Hematopoietic multipotent progenitor cell treated with erythropoietin and hydrocortisone succinate and interleukin-3 and kit ligand, for 8 days (in vitro differentiated cells): ENCODE measurements at regions not wholly inside any gene's neighbourhood (a gene's known extent, or its start where the extent isn't known, plus 50 kb on each side); places are given as distances from the start of the nearest gene placed in this dataset.
A peak's percentile ranks its signal among the peaks of the same experiment; 100 is the strongest.

Experiments
- DNase-seq: peaks from one replicate; pipeline ENCODE4 v3.0.0-alpha.2; 2015

DNA sequence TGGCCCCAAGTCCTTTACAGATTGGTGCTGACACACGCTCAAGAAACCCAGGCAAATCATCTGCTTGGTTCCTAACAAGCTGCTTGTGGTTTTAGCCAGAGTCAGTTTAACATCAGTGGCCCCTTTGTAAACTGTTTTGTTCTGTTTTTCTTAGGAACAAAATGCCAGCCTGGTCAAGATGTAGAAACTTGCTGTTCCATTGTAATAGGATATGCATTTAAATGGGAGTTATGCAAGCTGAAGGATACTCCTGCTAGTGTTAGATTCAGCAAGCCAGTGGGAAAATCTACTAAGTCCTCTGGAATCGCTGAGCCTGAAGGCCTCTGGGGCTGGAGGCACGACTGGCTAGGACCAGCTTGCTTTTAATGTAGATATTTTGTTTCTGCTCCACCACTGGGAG is 391.1 kb downstream of the TLE4 start:
- DNase-seq, result no peak

DNA sequence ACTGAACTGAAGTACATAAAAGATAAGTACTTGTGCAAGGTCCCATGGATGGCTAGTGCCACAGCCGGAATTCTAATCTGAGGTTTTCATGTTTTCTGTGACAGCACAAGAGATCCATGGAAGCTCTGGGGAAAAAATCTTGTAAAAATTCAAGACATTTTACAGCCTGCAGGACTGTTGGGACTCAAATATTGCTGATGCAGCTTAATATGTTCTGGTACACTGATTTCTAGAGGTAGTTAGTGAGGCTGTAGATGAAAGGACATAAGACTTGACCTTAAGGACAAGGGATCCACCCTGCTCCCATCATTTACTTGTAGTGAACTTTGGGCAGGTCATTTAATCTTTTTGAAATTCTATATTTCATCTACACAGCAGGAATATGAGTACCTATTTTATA is 390.4 kb downstream of the TLE4 start:
- no peak for DNase-seq

DNA sequence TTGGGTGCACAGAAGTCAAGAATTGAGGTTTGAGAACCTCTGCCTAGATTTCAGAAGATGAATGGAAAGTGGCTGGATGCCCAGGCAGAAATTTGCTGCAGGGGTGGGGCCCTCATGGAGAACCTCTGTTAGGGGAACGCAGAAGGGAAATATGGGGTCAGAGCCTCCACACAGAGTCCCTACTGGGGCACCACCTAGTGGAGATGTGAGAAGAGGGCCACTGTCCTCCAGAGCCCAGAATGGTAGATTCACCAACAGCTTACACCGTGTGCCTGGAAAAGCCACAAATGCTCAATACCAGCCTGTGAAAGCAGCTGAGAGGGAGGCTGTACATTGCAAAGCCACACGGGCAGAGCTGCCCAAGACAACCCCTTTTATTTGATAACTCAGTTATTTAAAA is 383.5 kb downstream of the TLE4 start:
- peak; percentile 1 for DNase-seq

DNA sequence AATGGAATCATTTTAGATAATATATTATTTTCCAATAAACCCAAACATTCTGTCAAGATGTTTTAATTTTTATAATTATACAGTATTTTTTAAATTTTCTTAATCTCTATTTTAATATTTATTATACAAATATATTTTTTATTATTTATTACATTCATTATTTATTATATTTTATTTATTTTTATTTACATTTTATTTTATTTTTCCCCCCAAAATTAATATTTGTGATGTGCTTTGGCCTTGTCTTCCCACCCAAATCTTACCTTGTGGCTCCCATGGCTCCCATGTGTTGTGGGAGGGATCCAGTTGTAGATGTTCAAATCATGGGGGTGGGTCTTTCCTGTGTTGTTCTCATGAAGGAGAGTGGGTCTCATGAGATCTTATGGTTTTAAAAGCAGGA is 382.1 kb downstream of the TLE4 start:
- no peak for DNase-seq

DNA sequence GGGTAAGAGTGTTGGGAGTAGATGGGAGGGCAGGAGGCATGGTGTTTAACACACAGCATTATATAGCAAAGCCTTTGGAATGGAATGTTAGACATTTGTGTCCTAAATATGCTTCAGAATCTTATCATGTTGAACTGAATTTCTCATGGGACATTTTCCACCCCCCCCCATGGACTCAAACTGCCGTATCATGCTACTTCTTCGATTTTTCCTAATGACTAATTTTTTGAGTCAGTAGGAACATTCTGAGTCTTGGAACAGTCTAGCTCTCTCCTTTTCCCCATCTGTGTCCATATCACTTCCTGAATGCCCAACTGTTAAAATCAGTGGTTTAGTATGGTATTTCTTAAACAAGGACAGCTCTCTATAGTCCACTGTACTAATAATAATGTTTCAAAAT is 380.6 kb downstream of the TLE4 start:
- no peak for DNase-seq

DNA sequence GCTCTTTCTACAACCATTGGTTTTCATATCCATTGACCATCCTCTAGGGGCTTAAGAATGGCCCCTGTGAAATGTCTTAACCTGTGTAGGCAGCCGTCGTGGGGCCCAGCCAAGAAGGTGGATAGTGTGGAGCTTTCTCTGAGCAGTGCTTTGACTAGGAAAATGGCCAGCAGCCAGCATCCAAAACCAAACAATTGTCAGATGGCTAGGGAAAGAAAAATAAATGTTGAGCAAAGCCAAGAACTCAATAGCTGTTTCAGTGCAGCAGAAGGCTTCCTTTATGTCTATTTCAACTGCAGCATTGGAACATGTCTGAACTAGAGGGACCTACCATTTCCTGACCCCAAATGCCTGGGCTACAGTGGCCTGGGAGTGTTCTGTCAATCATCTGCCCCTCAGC is 374.9 kb downstream of the TLE4 start:
- DNase-seq, result no peak

DNA sequence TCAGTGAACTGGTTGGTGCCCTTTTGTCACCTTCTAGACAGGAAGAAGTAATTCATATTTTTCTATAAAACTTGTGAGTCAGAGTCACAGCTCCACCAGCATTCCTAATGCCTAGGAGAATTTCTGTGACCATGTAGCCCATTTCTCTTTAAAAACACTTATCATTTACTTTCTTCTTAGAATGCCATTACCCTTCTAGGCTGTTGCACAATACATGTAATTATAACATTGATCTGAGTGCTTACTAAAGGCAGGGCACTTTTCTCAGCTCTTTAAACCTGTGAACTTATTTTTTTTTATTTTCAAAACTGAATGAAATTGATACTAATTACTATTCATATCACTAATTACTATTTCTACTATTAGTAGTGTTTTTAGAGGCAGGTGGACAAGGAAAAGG is 373.7 kb downstream of the TLE4 start:
- DNase-seq, result no peak

DNA sequence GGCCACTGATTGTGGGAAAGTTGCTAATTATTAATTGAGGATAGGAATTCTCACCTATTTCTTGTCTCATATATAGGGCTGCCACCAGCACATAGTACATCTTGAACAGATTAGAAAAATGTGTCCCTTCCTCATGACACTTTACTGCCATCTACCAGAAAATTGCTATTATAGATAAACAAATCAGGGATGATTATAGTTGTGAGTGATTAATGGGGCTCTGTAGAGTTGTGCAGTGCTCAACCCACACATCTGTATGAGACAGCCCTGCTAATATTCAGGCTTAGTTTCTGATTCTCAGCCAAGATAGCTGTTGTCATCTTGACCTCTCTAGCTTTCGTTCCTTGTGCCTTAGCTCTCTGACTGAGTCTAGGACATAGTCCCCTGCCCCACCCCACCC is 373.3 kb downstream of the TLE4 start:
- DNase-seq, result no peak

DNA sequence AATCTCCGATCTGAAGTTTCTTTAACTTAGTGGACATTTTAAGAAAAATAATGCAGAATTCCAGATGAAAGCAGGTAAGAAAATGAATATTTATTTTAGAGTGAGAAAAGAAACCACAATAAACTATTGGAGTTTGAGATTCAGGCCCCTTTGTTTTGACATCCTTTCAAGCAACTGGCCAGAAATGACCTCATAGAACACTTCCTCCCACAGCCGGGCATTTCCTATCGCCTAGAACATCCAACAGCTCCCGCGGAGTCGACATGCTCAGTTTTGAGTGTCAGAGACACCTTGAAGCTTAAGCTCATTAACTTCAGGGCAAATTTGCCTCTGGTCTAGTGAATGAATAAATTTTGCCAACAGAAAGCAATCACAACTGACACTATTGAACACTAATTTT is 369.2 kb downstream of the TLE4 start:
- DNase-seq, result no peak

DNA sequence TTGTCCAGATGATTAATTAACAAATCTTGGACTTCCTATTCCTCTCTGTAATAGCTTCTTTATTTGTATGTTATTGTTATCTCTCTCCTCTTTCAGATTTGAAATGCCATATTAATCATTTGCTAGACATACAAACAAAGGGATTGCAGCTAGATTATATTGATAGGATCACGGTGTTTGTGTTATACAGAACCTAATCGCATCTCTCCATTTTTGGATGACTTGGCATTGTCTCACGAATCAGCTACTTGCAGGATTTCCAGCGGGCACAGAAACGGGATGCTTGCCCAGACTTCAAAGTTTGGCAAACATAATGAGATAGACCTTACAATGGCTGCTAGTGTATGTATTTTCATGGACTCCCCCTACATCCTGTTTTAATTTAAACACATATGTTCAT is 368.1 kb downstream of the TLE4 start:
- no peak for DNase-seq

DNA sequence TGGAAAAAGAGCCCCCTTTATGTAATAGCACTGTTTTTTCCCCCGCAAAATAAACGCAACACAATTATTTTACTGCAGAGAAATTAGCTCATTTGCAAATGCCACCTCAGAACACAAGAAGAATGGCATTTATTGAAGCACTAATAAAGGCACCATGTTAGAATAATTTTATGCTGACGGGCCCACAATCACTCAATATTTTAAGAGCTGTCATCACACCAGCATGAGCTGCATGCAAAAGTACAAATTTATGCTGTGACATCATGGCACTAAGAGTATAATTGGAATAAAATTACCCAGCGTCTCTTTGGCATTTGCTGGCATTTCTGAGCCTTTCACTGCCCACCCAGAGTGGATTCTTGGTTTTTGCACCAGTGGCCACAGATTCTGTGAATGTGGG is 364.6 kb downstream of the TLE4 start:
- no peak for DNase-seq

DNA sequence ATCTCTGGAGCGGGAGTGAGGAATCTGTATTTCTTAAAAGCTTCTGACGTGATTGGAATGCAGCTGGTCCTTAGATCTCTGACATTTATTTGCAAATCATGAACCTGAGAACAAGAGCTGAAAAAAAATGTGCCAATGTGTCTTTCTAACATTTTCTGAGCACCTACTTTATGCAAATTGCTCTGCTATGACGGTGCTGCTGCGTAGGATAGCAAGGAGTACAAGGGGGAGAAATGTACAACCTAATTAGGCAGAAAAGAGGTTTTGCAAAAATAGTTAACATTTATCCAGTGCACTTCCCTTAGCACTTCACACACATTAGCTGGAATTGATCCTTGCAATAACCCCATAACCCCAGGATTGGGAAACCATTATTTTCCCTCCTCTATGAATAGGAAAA is 357.5 kb downstream of the TLE4 start:
- no peak for DNase-seq

DNA sequence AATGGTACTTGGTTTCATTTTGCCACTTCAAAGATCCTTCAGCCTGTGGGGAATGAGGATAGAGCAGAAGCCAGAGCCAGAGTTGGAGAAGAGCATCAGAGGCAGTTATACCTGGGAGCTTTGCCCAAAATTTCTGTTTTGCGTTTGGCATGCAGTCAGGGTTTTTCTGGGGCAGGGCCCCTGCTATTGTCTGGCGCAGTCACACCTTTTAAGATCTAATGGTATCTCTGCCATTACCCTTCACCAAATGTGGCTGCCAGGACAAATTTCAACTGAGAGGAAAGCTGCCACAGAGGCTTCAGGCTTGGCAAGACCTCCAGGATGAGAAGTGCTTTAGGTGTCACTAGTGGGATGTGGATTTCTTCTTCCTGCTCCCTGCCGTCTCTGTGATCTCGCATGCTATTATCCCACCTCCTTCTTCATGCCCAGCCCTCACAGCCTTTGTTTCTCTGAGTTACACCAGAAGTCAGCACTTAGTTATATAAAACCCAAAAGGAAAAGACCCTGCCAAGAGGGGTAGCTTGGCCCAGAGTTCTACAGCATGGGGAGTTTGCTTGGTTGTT is 357.0 kb downstream of the TLE4 start:
- no peak for DNase-seq

DNA sequence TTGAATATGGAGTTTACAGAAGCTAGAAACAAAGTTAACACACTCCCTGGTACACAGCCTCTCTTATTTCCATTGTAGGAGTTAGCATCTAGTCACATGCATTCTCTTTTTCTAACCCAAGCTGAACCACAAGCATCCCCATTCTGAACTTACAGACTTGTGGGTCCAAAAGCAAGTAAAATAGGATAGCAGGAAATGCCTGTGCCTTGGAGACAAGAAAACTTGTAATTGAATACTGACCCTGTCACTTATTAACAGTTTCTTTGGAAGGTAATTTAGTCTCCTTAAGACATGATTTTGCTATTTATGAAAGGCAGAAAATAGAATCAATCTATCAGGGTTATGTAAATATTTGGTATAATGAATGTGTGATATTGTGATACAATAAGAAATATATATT is 353.6 kb downstream of the TLE4 start:
- no peak for DNase-seq

DNA sequence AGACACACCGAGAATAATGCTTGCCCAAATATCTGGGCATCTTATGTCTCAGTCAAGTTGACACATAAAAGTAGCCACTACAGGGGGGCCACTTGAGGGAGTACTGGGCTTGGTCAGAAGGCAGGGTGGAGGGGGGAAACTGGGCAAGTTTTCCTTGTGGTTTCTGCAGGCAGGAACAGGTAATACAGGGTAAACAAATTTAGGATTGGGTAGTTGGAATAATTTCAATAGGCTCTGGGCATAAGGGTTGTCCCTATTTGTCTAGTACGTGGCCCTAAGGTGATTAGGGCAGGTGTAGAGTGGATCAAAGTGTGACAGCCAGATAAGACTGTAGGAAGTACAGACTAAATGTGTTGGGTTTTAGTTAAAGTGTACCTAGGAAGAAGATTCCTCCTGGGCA is 353.1 kb downstream of the TLE4 start:
- DNase-seq, result no peak

DNA sequence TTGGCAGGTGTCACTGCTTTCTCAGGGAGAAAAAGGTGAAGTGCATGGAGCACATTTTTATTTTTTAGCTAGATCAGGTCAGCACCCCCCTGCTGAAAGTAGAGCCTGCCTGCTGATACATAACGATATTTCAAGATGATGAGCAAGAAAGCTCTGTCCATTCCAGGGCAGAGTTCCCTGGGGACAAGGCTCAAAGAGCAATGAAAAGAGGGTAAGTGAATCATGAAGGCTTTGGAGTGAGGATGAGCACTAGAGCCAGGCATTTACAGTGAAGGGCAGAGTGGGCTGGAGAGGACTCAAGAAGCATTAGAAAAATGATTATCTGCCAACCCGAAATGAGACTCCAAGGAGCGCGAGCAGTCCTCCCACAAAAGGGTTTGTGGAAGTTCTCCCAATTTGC is 345.7 kb downstream of the TLE4 start:
- no peak for DNase-seq

DNA sequence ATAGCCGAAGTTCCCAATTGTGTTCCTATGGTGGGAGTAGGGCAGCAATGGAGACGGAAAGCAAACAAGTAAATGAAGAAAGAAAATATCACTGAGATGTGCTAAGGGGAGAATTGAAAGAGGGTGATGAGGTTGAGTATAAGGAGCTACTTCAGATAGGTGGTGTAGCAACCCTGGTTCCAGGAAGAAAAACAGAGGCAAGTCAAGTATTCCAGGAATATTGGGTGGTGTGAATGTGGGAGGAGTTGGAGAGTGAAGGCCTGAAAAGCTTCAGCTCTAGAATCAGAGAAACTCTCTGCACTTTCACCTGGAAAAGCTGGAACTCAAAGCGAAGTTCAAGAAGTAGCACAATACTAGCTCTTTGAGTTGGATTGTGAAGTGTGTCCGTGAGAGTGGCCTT is 342.1 kb downstream of the TLE4 start:
- DNase-seq, result no peak

DNA sequence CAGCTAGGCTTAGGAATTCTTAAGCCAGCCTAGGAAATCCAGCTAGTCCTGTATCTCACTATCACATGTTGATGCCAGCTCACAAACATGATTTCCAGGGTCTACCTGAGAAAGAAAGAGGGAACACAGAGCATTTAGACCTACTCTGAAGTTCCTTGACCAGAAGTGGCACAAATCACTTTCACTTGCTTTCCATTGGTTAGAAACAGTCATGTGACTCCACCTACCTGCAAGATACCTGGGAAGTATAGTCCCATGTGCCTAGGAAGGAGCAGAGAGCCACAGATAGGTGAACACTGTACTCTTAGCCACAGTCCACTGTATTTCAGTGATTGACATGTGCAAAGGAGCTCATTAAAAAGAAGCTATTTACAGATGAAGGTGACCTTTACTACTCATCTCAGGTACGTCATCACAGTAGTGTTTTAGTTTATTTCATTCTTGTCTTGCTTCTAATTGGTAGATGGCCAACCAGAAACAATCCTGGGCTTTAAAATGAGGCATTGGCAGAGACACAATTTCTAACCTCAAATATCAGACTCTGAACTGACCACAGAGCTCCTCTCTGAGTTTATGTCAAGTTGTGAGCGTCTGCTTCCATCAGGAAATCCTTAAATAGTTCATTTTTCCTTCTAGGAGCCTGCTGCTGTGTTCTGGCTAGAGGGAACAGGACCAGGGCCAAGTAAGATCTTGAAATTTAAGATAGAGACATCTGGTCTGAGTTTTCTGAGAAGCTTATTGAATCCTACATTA is 340.7 kb downstream of the TLE4 start:
- DNase-seq, result no peak

DNA sequence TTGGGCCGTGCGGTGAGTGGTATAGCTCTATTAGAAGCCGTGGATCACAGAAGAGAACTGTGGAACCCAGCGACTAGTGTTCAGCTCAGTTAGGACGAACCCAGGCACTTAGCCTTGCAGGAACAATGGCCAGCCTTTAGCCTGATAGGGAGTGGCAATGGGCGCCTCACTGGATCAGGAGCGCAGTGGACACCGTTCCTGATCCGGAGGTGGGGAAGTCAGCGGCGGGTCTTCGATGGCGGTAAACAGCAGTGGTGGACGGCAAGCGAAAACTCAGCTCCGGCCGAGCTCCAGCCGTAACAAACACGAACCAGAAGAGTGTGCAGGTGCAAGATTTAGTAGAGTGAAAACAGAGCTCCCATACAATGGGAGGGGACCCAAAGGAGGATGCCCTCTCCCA is 340.0 kb downstream of the TLE4 start:
- no peak for DNase-seq

DNA sequence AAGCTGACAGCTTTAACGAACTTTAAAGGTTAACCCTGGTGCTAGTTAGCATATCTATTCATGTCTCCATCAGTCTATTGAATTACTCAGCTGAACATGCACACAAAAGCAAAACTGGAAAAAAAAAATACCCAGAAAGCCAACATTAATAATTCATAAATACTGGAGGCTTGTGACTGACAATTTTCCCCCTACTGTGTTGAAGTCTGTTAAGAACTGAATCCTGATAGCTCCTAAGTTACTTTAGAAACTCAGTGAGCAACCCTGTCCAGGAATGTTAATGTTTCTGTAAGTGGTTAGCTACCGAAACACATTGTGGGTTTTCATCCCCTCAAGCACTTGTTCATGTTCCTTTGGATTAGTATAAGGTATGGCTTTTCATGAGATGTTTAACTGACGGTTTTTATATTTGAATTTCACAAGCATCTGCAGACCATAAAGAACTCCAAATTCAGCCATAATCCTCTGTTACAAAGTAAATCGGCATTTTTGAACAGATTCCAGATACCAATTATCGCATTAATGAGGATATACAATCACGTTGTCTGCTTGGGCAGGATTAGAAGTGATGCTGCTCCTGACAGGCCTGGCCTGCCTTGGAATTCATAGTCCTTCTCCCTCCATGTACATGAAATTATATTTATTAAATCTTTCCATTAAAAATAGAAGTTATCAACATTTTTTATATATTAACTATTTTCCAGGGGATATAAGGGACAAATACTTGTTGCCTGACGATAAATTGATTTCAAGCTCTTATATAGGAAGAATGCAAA is 331.2 kb downstream of the TLE4 start:
- DNase-seq, result no peak

DNA sequence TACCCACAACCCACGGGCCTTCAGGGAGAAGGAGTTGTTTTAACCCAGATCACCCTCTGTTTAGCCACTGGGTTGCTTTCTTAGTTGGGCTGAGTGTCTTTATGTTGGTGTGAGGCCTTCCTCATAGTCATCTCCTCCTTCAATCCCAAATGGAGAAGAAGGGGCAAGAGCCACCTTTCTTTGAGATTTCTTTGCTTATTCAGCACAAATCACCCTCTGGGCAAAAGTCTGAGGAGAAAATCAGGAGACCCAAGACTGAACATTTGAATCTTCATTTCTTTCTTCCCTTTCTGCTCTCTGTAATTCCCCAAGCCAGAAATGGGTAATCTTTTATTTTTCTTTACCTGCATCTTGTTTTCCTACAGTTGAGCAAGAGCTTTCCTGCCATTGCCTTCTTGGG is 329.0 kb downstream of the TLE4 start:
- DNase-seq, result no peak

DNA sequence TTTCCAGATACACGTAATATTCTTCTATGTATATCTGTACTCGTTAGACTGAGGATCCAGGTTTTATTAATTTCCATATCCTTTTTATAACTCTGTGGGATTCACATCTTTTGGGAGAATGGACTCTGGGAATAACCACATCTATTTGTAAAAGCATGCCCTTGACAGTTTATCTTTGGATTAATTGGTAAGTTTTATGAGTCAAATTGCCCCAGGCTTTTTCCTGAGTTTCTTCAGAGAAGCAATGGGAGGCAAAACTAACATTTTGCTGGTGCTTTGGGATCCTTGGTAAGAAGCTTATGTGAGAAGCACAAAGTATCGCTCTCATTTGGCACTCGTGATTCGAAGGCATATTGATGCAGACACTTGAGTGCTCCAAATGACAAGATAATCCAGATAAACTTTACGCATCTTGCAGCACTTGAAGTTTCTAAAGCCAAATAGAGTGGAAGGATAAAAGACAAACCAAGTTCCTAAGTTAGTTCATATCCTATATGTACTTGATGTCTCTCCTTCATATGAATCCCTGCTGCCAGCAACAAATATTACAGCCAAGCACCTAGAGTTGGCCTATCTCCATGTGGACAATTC is 324.7 kb downstream of the TLE4 start:
- no peak for DNase-seq

DNA sequence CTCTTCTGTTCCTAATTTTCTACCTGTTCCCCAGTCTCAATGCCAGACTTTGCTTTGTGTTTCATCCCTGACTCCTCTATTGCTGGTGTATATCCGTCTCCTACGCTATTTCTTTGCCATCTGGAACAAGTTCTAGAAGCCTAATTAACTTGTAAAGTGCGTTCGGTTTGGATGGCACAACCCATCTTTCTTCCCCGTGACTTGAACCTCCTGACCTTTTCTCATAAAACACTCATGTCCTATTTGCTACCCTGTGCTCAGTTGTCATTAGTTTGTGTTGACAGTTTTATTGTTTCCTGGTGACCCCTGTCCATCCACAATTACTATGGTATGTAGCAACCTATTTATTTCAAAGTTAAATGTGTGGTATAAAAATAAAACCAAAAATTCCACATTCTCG is 323.5 kb downstream of the TLE4 start:
- no peak for DNase-seq

DNA sequence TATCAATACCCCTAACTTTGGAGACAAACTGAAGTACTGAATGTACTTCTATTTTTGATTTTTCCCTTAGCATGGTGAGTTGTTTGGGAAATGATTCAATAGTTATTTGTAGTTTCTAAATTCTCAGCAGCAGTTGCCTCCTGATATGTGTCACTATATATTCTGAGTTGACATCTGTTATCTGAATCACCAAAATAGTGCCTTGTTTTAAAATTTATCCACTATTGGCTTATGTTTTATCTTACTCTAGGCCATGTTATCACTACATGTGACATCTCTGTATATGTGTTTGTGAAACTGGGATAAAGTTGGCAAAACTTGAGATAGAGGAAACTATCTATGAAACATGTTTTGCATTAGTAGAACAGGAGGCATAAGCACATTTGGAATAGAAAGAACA is 317.6 kb downstream of the TLE4 start:
- no peak for DNase-seq
